HCT116 (cell line): ENCODE measurements at regions not wholly inside any gene's neighbourhood (a gene's known extent, or its start where the extent isn't known, plus 50 kb on each side); places are given as distances from the start of the nearest gene placed in this dataset.
"Not testable (repeated sequence)": the region's sequence is repeated elsewhere in the genome, so short reads cannot be mapped to it uniquely, and the experiment has no call there.

ENCODE experiments used
- EZH2 ChIP-seq: fragments of 200-600 bp; sonication (generic); IDR thresholded peaks from 2 replicates; pipeline ENCODE4 v1.6.1; 2017; ENCODE audit warnings: antibody characterized with exemption, mixed run types
- POLR2A ChIP-seq: IDR thresholded peaks from 2 replicates; pipeline ENCODE4 v1.7.0; 2011; ENCODE audit warnings: borderline replicate concordance; ENCODE audit not compliant: insufficient read depth, insufficient read length; ENCODE audit errors: extremely low read depth
- TF ChIP-seq, protein P1 (sequence below), 3 experiments: fragments of 200-600 bp in 1 of 3; sonication (generic) in 1 of 3; IDR thresholded peaks in 2 of 3; conservative IDR thresholded peaks in 1 of 3; 2 replicates each; pipeline ENCODE4 v1.5.1; 2012 to 2017; ENCODE audit warnings: low read depth in 2 of 3, low read length in 2 of 3, antibody characterized with exemption in 1 of 3, borderline replicate concordance in 1 of 3, control low read depth in 1 of 3, mild to moderate bottlenecking in 1 of 3, mixed read lengths in 1 of 3, mixed run types in 1 of 3, moderate library complexity in 1 of 3; ENCODE audit not compliant: insufficient read depth in 1 of 3
- TF ChIP-seq, protein P2 (sequence below): IDR thresholded peaks from 2 replicates; pipeline ENCODE4 v1.6.1; 2012; ENCODE audit warnings: low read depth

DNA sequence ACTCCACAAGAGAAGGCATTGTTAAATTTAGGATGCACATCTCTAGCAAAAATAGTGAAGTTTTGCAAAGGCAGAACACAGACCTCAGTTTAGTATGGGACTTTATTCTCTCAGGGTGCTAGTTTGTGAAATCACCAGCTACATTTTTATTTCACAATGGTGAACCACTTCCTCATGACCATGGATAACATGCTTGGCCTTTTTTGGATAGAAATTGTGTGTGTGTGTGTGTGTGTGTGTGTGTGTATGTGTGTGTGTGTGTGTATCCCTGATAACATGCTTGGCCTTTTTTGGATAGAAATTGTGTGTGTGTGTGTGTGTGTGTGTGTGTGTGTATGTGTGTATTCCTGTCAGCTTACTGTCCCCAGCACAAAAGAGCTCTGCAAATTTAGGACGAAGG is 989.0 kb upstream of the TYRP1 start:
- TF ChIP-seq, protein P1, sequence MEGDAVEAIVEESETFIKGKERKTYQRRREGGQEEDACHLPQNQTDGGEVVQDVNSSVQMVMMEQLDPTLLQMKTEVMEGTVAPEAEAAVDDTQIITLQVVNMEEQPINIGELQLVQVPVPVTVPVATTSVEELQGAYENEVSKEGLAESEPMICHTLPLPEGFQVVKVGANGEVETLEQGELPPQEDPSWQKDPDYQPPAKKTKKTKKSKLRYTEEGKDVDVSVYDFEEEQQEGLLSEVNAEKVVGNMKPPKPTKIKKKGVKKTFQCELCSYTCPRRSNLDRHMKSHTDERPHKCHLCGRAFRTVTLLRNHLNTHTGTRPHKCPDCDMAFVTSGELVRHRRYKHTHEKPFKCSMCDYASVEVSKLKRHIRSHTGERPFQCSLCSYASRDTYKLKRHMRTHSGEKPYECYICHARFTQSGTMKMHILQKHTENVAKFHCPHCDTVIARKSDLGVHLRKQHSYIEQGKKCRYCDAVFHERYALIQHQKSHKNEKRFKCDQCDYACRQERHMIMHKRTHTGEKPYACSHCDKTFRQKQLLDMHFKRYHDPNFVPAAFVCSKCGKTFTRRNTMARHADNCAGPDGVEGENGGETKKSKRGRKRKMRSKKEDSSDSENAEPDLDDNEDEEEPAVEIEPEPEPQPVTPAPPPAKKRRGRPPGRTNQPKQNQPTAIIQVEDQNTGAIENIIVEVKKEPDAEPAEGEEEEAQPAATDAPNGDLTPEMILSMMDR (IDR thresholded peaks at IDR 0.05 in 2 of 3, conservative IDR thresholded peaks at IDR 0.05 in 1 of 3; ENCODE audit: borderline replicate concordance in 1 of 3, insufficient read depth in 1 of 3, low read depth in 2 of 3, low read length in 2 of 3) = not testable (repeated sequence)
- TF ChIP-seq EZH2, POLR2A: not testable (repeated sequence)
- TF ChIP-seq, protein P2, sequence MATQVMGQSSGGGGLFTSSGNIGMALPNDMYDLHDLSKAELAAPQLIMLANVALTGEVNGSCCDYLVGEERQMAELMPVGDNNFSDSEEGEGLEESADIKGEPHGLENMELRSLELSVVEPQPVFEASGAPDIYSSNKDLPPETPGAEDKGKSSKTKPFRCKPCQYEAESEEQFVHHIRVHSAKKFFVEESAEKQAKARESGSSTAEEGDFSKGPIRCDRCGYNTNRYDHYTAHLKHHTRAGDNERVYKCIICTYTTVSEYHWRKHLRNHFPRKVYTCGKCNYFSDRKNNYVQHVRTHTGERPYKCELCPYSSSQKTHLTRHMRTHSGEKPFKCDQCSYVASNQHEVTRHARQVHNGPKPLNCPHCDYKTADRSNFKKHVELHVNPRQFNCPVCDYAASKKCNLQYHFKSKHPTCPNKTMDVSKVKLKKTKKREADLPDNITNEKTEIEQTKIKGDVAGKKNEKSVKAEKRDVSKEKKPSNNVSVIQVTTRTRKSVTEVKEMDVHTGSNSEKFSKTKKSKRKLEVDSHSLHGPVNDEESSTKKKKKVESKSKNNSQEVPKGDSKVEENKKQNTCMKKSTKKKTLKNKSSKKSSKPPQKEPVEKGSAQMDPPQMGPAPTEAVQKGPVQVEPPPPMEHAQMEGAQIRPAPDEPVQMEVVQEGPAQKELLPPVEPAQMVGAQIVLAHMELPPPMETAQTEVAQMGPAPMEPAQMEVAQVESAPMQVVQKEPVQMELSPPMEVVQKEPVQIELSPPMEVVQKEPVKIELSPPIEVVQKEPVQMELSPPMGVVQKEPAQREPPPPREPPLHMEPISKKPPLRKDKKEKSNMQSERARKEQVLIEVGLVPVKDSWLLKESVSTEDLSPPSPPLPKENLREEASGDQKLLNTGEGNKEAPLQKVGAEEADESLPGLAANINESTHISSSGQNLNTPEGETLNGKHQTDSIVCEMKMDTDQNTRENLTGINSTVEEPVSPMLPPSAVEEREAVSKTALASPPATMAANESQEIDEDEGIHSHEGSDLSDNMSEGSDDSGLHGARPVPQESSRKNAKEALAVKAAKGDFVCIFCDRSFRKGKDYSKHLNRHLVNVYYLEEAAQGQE = not testable (repeated sequence)
